Karpas-422 (cell line): ENCODE measurements at regions not wholly inside any gene's neighbourhood (a gene's known extent, or its start where the extent isn't known, plus 50 kb on each side); places are given as distances from the start of the nearest gene placed in this dataset.

Source experiments
- DNase-seq: peaks from one replicate; pipeline ENCODE4 v3.0.0-alpha.2; 2015
- H2AFZ ChIP-seq: fragments of 200-600 bp; sonication (generic); 2 replicates; pipeline ENCODE4 v1.6.1; 2014; ENCODE audit warnings: antibody characterized with exemption, low read length, mixed read lengths
- H3K27ac ChIP-seq: fragments of 200-600 bp; sonication (generic); 2 replicates; pipeline ENCODE4 v1.5.1; 2014; ENCODE audit warnings: mild to moderate bottlenecking, low read length, moderate library complexity
- H3K27me3 ChIP-seq: fragments of 200-600 bp; sonication (generic); 2 replicates; pipeline ENCODE4 v1.6.1; 2014; ENCODE audit warnings: low read length, mixed read lengths
- H3K36me3 ChIP-seq: fragments of 200-600 bp; sonication (generic); 2 replicates; pipeline ENCODE4 v1.6.1; 2014; ENCODE audit warnings: low read length, mixed read lengths; ENCODE audit not compliant: insufficient read depth
- H3K4me1 ChIP-seq: fragments of 200-600 bp; sonication (generic); 2 replicates; pipeline ENCODE4 v1.6.1; 2014; ENCODE audit warnings: mild to moderate bottlenecking, low read length, mixed read lengths
- H3K4me2 ChIP-seq: fragments of 200-600 bp; sonication (generic); 2 replicates; pipeline ENCODE4 v1.6.1; 2014; ENCODE audit warnings: low read length, low read depth, mild to moderate bottlenecking; ENCODE audit not compliant: poor library complexity, severe bottlenecking
- H3K4me3 ChIP-seq: fragments of 200-600 bp; sonication (generic); 2 replicates; pipeline ENCODE4 v1.5.1; 2014; ENCODE audit warnings: mild to moderate bottlenecking, antibody characterized with exemption, low read length, mixed read lengths
- H3K79me2 ChIP-seq: fragments of 200-600 bp; sonication (generic); 2 replicates; pipeline ENCODE4 v1.6.1; 2014; ENCODE audit warnings: mild to moderate bottlenecking, low read length, mixed read lengths
- H3K9ac ChIP-seq: fragments of 200-600 bp; sonication (generic); 2 replicates; pipeline ENCODE4 v1.6.0; 2014; ENCODE audit warnings: low read length
- H3K9me2 ChIP-seq: fragments of 200-600 bp; sonication (generic), shearing (Covaris generic); replicated peaks from 2 replicates; pipeline ENCODE4 v1.6.0; 2014; ENCODE audit warnings: mild to moderate bottlenecking, low read length, moderate library complexity; ENCODE audit not compliant: insufficient read depth
- H3K9me3 ChIP-seq: fragments of 300-700, 200-600 bp; sonication (generic); 2 replicates; pipeline ENCODE4 v1.6.1; 2014; ENCODE audit warnings: low read length, mixed read lengths
- H4K20me1 ChIP-seq: fragments of 200-600 bp; sonication (generic); 2 replicates; pipeline ENCODE4 v1.6.1; 2014; ENCODE audit warnings: mild to moderate bottlenecking, antibody characterized with exemption, low read length, low read depth; ENCODE audit not compliant: insufficient read depth

- Histone ChIP-seq H2AFZ (no peak overlapping the region), H3K9me3 (no peaks in the 10 kb centered on the region), H3K4me3 (no peak overlapping the region), H3K9ac (no peak overlapping the region), H3K79me2 (no peaks in the 10 kb centered on the region), H4K20me1 (no peaks in the 10 kb centered on the region), H3K4me1 (peaks cover 6% of the 10 kb centered on the region; the same call in 1 of the 2 replicates), H3K36me3 (no peaks in the 10 kb centered on the region), H3K27me3 (no peaks in the 10 kb centered on the region), H3K4me2 (no peak overlapping the region), H3K9me2 (no peaks in the 10 kb centered on the region), H3K27ac (no peak overlapping the region)
- no peak for DNase-seq
Measured at GRCh38 chr4:132564920-132565319, 584.2 kb upstream of the PCDH10 start.

- DNase-seq, result no peak
- Histone ChIP-seq H3K9me3 (no peaks in the 10 kb centered on the region), H4K20me1 (no peaks in the 10 kb centered on the region), H3K9ac (no peak overlapping the region), H3K79me2 (no peaks in the 10 kb centered on the region), H3K9me2 (no peaks in the 10 kb centered on the region), H3K4me3 (no peak overlapping the region), H3K36me3 (no peaks in the 10 kb centered on the region), H3K4me1 (peaks cover 6% of the 10 kb centered on the region; the same call in 1 of the 2 replicates), H3K27me3 (no peaks in the 10 kb centered on the region), H3K4me2 (no peak overlapping the region), H3K27ac (no peak overlapping the region), H2AFZ (no peak overlapping the region)
Measured at GRCh38 chr4:132565542-132565941, 583.6 kb upstream of the PCDH10 start.

- Histone ChIP-seq H3K9ac (no peak overlapping the region), H3K27ac (no peak overlapping the region), H3K9me3 (peaks cover 5% of the 10 kb centered on the region; the same call in 1 of the 2 replicates), H3K4me2 (no peak overlapping the region), H3K9me2 (no peaks in the 10 kb centered on the region), H4K20me1 (no peaks in the 10 kb centered on the region), H3K4me1 (peaks cover 6% of the 10 kb centered on the region; the same call in 1 of the 2 replicates), H3K79me2 (no peaks in the 10 kb centered on the region), H3K27me3 (no peaks in the 10 kb centered on the region), H2AFZ (0 out of 2 replicates have a peak overlapping the region, but pooled peaks have one; percentile 1), H3K36me3 (no peaks in the 10 kb centered on the region), H3K4me3 (no peak overlapping the region)
- DNase-seq, result no peak
Measured at GRCh38 chr4:132572210-132572609, 576.9 kb upstream of the PCDH10 start.

- H3K9me3 ChIP-seq, result no peaks in the 10 kb centered on the region; the same call in 1 of the 2 replicates
- H2AFZ ChIP-seq, result 0 out of 2 replicates have a peak overlapping the region, but pooled peaks have one; percentile 26
- H3K79me2 ChIP-seq, result no peaks in the 10 kb centered on the region
- H3K9ac ChIP-seq, result no peak overlapping the region
- no peaks in the 10 kb centered on the region for H4K20me1 ChIP-seq
- no peak for DNase-seq
- H3K4me2 ChIP-seq, result no peak overlapping the region
- H3K4me3 ChIP-seq, result no peak overlapping the region
- no peaks in the 10 kb centered on the region for H3K27me3 ChIP-seq
- no peaks in the 10 kb centered on the region for H3K36me3 ChIP-seq
- no peaks in the 10 kb centered on the region for H3K4me1 ChIP-seq
- H3K9me2 ChIP-seq, result no peaks in the 10 kb centered on the region
- no peak overlapping the region for H3K27ac ChIP-seq
Measured at GRCh38 chr4:132587626-132588025, 561.5 kb upstream of the PCDH10 start.

GRCh38 chr4:132592340-132592739, 556.8 kb upstream of the PCDH10 start:
- no peak for DNase-seq
- Histone ChIP-seq H3K27ac (no peak overlapping the region), H3K9me2 (no peaks in the 10 kb centered on the region), H3K79me2 (no peaks in the 10 kb centered on the region), H3K4me1 (no peaks in the 10 kb centered on the region), H3K4me2 (no peak overlapping the region), H3K27me3 (no peaks in the 10 kb centered on the region), H3K4me3 (no peak overlapping the region), H3K9me3 (peaks cover 3% of the 10 kb centered on the region; the same call in 1 of the 2 replicates), H3K9ac (no peak overlapping the region), H4K20me1 (no peaks in the 10 kb centered on the region), H2AFZ (0 out of 2 replicates have a peak overlapping the region, but pooled peaks have one; percentile 50), H3K36me3 (no peaks in the 10 kb centered on the region)

- no peak overlapping the region for H3K4me3 ChIP-seq
- H4K20me1 ChIP-seq, result no peaks in the 10 kb centered on the region
- H3K36me3 ChIP-seq, result no peaks in the 10 kb centered on the region
- no peaks in the 10 kb centered on the region for H3K9me2 ChIP-seq
- no peaks in the 10 kb centered on the region for H3K4me1 ChIP-seq
- no peak overlapping the region for H3K4me2 ChIP-seq
- H3K9me3 ChIP-seq, result peaks cover 3% of the 10 kb centered on the region; the same call in 1 of the 2 replicates
- H2AFZ ChIP-seq, result 0 out of 2 replicates have a peak overlapping the region, but pooled peaks have one; percentile 63
- DNase-seq, result no peak
- H3K9ac ChIP-seq, result no peak overlapping the region
- no peak overlapping the region for H3K27ac ChIP-seq
- H3K79me2 ChIP-seq, result no peaks in the 10 kb centered on the region
- H3K27me3 ChIP-seq, result no peaks in the 10 kb centered on the region
Measured at GRCh38 chr4:132592850-132593249, 556.2 kb upstream of the PCDH10 start.

- Histone ChIP-seq H3K9me2 (no peaks in the 10 kb centered on the region), H3K9me3 (peaks cover 3% of the 10 kb centered on the region; the same call in 1 of the 2 replicates), H3K27ac (no peak overlapping the region), H3K4me1 (no peaks in the 10 kb centered on the region), H2AFZ (peak overlapping the region; percentile 78; the same call in 1 of the 2 replicates), H3K4me2 (no peak overlapping the region), H4K20me1 (no peaks in the 10 kb centered on the region), H3K4me3 (no peak overlapping the region), H3K79me2 (no peaks in the 10 kb centered on the region), H3K36me3 (no peaks in the 10 kb centered on the region), H3K27me3 (no peaks in the 10 kb centered on the region), H3K9ac (no peak overlapping the region)
- no peak for DNase-seq
Measured at GRCh38 chr4:132593717-132594400, 555.2 kb upstream of the PCDH10 start.

GRCh38 chr4:132596186-132596585, 552.9 kb upstream of the PCDH10 start:
- no peak for DNase-seq
- Histone ChIP-seq H3K4me3 (no peak overlapping the region), H3K4me2 (no peak overlapping the region), H3K9me3 (peaks cover 13% of the 10 kb centered on the region), H3K9me2 (no peaks in the 10 kb centered on the region), H3K27me3 (no peaks in the 10 kb centered on the region), H2AFZ (no peak overlapping the region), H3K9ac (no peak overlapping the region), H4K20me1 (no peaks in the 10 kb centered on the region), H3K4me1 (no peaks in the 10 kb centered on the region), H3K36me3 (no peaks in the 10 kb centered on the region), H3K27ac (no peak overlapping the region), H3K79me2 (no peaks in the 10 kb centered on the region)
